Body of pancreas (tissue), 4 donors: ENCODE measurements at regions not wholly inside any gene's neighbourhood (a gene's known extent, or its start where the extent isn't known, plus 50 kb on each side); places are given as distances from the start of the nearest gene placed in this dataset.

ENCODE experiments used
- ATAC-seq: fragments of 150-250 bp; one replicate; pipeline ENCODE4 v1.9.1; 2016
- DNase-seq, 4 donors: peaks; one replicate each; pipeline ENCODE4 v3.0.0-alpha.2; 2019
- H3K27ac ChIP-seq, 4 donors: fragments of 200-600 bp; sonication (generic); 1 replicate in 3 of 4; 2 replicates in 1 of 4; pipeline versions ENCODE4 v1.5.1 to v1.6.1; 2016 to 2019; ENCODE audit warnings: mild to moderate bottlenecking in 1 of 4, mixed read lengths in 1 of 4, moderate library complexity in 1 of 4
- H3K27me3 ChIP-seq, 2 donors: fragments of 200-600 bp; sonication (generic); one replicate each; pipeline ENCODE4 v1.6.0; 2016; ENCODE audit warnings: mild to moderate bottlenecking in 1 of 2
- H3K36me3 ChIP-seq, 2 donors: fragments of 200-600 bp; sonication (generic); replicated peaks in 1 of 2; 2 replicates each; pipeline ENCODE4 v1.5.1; 2016; ENCODE audit warnings: low read depth in 2 of 2; ENCODE audit not compliant: insufficient read depth in 1 of 2
- H3K4me1 ChIP-seq: fragments of 200-600 bp; sonication (generic); one replicate; pipeline ENCODE4 v1.6.0; 2016
- H3K4me3 ChIP-seq, 2 donors: fragments of 200-600 bp; sonication (generic); 1 replicate in 1 of 2; 2 replicates in 1 of 2; pipeline ENCODE4 v1.5.1; 2016 to 2019
- H3K9me3 ChIP-seq, 3 donors: fragments of 200-600 bp; sonication (generic); 1 replicate in 2 of 3; 2 replicates in 1 of 3; pipeline ENCODE4 v1.5.1; 2016
- CTCF ChIP-seq, 7 experiments: fragments of 450-650 bp in 4 of 7; fragments of 200-600 bp in 3 of 7; sonication (generic) in 3 of 7; IDR thresholded peaks; one replicate each; pipeline ENCODE4 v1.5.1; 2016 to 2019; ENCODE audit warnings: antibody characterized with exemption in 7 of 7
- POLR2A ChIP-seq, 3 donors: fragments of 450-650 bp; IDR thresholded peaks; one replicate each; pipeline ENCODE4 v1.6.1; 2016; ENCODE audit warnings: antibody characterized with exemption in 3 of 3, mild to moderate bottlenecking in 2 of 3
- WGBS, 2 donors: methylation state at CpG; one replicate each; pipeline ENCODE4 v1.1.5; 2017; 5-methylcytosine and 5-hydroxymethylcytosine counted together
- intact Hi-C: fragments of 100-400 bp; cut with DNase I; formaldehyde crosslinking; loops from one replicate; pipeline ENCODE4 v1.15.1; 2023

- WGBS, 2 donors, result 63 to 65% methylated on average over 2 of the region's 2 CpGs
- Histone ChIP-seq H3K36me3 (no peaks in the 10 kb centered on the region), H3K27me3 (no peaks in the 10 kb centered on the region), H3K4me3 (no peak overlapping the region), H3K27ac (peak overlapping the region in 2 of 4 donors; percentile 56 to 64), H3K4me1 (peaks cover 17% of the 10 kb centered on the region), H3K9me3 (no peaks in the 10 kb centered on the region)
- no peak for ATAC-seq
- peak in 3 of 4 donors; percentile 11 to 33 (median 32) for DNase-seq
- no peak for TF ChIP-seq CTCF (IDR thresholded peaks at IDR 0.05)
- no peak for TF ChIP-seq POLR2A (IDR thresholded peaks at IDR 0.05)
- intact Hi-C loops, result no loop called here
Measured at GRCh38 chr5:133817456-133817855, 151.0 kb downstream of the C5orf15 start.

GRCh38 chr5:133816791-133817190 is 151.6 kb downstream of the C5orf15 start:
- intact Hi-C loops, result no loop called here
- Histone ChIP-seq H3K4me3 (no peak overlapping the region), H3K27ac (no peak overlapping the region), H3K27me3 (no peaks in the 10 kb centered on the region), H3K36me3 (no peaks in the 10 kb centered on the region), H3K9me3 (no peaks in the 10 kb centered on the region), H3K4me1 (peaks cover 17% of the 10 kb centered on the region)
- TF ChIP-seq CTCF (IDR thresholded peaks at IDR 0.05), result no peak
- TF ChIP-seq POLR2A (IDR thresholded peaks at IDR 0.05), result no peak
- 94 to 98% methylated on average over 5 of the region's 5 CpGs for WGBS, 2 donors
- DNase-seq, result no peak
- ATAC-seq, result no peak

- no peaks in the 10 kb centered on the region for H3K36me3 ChIP-seq
- ATAC-seq (no peak), DNase-seq (no peak)
- H3K9me3 ChIP-seq, result no peaks in the 10 kb centered on the region
- no peaks in the 10 kb centered on the region for H3K27me3 ChIP-seq
- peaks cover 17% of the 10 kb centered on the region for H3K4me1 ChIP-seq
- 56 to 61% methylated on average over 8 of the region's 8 CpGs for WGBS, 2 donors
- no peak overlapping the region for H3K27ac ChIP-seq
- no peak overlapping the region for H3K4me3 ChIP-seq
- no peak for TF ChIP-seq POLR2A (IDR thresholded peaks at IDR 0.05)
- TF ChIP-seq CTCF (IDR thresholded peaks at IDR 0.05), result no peak
- intact Hi-C loops, result no loop called here
Measured at GRCh38 chr5:133814152-133814551, 154.3 kb downstream of the C5orf15 start.

- Histone ChIP-seq H3K36me3 (no peaks in the 10 kb centered on the region), H3K9me3 (no peaks in the 10 kb centered on the region), H3K4me1 (no peaks in the 10 kb centered on the region), H3K4me3 (no peak overlapping the region), H3K27ac (no peak overlapping the region), H3K27me3 (no peaks in the 10 kb centered on the region)
- intact Hi-C loops, result no loop called here
- WGBS, 2 donors, result 84 to 93% methylated on average over 3 of the region's 3 CpGs
- ATAC-seq, result no peak
- no peak for DNase-seq
- TF ChIP-seq CTCF (IDR thresholded peaks at IDR 0.05), result no peak
- no peak for TF ChIP-seq POLR2A (IDR thresholded peaks at IDR 0.05)
Measured at GRCh38 chr5:133811168-133811567, 157.3 kb downstream of the C5orf15 start.

- no peak overlapping the region for H3K4me3 ChIP-seq
- TF ChIP-seq CTCF (IDR thresholded peaks at IDR 0.05), result no peak
- TF ChIP-seq POLR2A (IDR thresholded peaks at IDR 0.05), result no peak
- no peak for DNase-seq
- no peaks in the 10 kb centered on the region for H3K36me3 ChIP-seq
- no peaks in the 10 kb centered on the region for H3K4me1 ChIP-seq
- intact Hi-C loops, result no loop called here
- WGBS, 2 donors, result 94 to 100% methylated on average over 1 to 2 of the region's 2 CpGs
- H3K9me3 ChIP-seq, result no peaks in the 10 kb centered on the region
- no peaks in the 10 kb centered on the region for H3K27me3 ChIP-seq
- no peak overlapping the region for H3K27ac ChIP-seq
- ATAC-seq, result no peak
Measured at GRCh38 chr5:133809801-133810200, 158.6 kb downstream of the C5orf15 start.
